PC-3 (cell line): ENCODE measurements at regions not wholly inside any gene's neighbourhood (a gene's known extent, or its start where the extent isn't known, plus 50 kb on each side); places are given as distances from the start of the nearest gene placed in this dataset.
"Not testable (repeated sequence)": the region's sequence is repeated elsewhere in the genome, so short reads cannot be mapped to it uniquely, and the experiment has no call there.

Experiments
- CTCF ChIP-seq: fragments of 300-600 bp; sonication (generic); conservative IDR thresholded peaks from 2 replicates; pipeline ENCODE4 v1.5.1; 2017; ENCODE audit warnings: antibody characterized with exemption, low read depth, mild to moderate bottlenecking, low read length
- EZH2 ChIP-seq: fragments of 300-600 bp; sonication (generic); IDR thresholded peaks from one replicate; pipeline ENCODE4 v1.6.1; 2017; ENCODE audit warnings: antibody characterized with exemption, mild to moderate bottlenecking, low read length; ENCODE audit not compliant: unreplicated experiment
- EZH2phosphoT487 ChIP-seq: fragments of 300-600 bp; sonication (generic); IDR thresholded peaks from 2 replicates; pipeline ENCODE4 v1.6.1; 2018; ENCODE audit warnings: mild to moderate bottlenecking, antibody characterized with exemption, low read length, borderline replicate concordance

- not testable (repeated sequence) for TF ChIP-seq CTCF, EZH2, EZH2phosphoT487
Measured at GRCh38 chr11:71721840-71722239, 111.2 kb upstream of the DEFB108B start.
